SJCRH30 (cell line): ENCODE measurements at regions not wholly inside any gene's neighbourhood (a gene's known extent, or its start where the extent isn't known, plus 50 kb on each side); places are given as distances from the start of the nearest gene placed in this dataset.
"Not testable (repeated sequence)": the region's sequence is repeated elsewhere in the genome, so short reads cannot be mapped to it uniquely, and the experiment has no call there.

Source experiments
- DNase-seq, 2 experiments: peaks; one replicate each; pipeline ENCODE4 v3.0.0-alpha.2; 2015 to 2020
- H3K27ac ChIP-seq: fragments of 250-450 bp; sonication (Bioruptor Pico); 2 replicates; pipeline ENCODE4 v1.5.1; 2020; ENCODE audit warnings: mild to moderate bottlenecking, moderate library complexity
- H3K27me3 ChIP-seq: fragments of 250-450 bp; sonication (Bioruptor Pico); 2 replicates; pipeline ENCODE4 v1.5.1; 2020; ENCODE audit warnings: mild to moderate bottlenecking, moderate library complexity
- H3K36me3 ChIP-seq: fragments of 250-450 bp; sonication (Bioruptor Pico); 2 replicates; pipeline ENCODE4 v1.5.1; 2020; ENCODE audit warnings: mild to moderate bottlenecking, moderate library complexity
- H3K4me1 ChIP-seq: fragments of 250-450 bp; sonication (Bioruptor Pico); 2 replicates; pipeline ENCODE4 v1.5.1; 2020; ENCODE audit warnings: mild to moderate bottlenecking, moderate library complexity
- H3K4me3 ChIP-seq: fragments of 250-450 bp; sonication (Bioruptor Pico); 2 replicates; pipeline ENCODE4 v1.5.1; 2020; ENCODE audit warnings: mild to moderate bottlenecking, moderate library complexity
- H3K9me3 ChIP-seq: fragments of 250-450 bp; sonication (Bioruptor Pico); replicated peaks from 2 replicates; pipeline ENCODE4 v1.5.1; 2020; ENCODE audit warnings: mild to moderate bottlenecking, moderate library complexity

GRCh38 chr7:68622500-68622899, 975.8 kb upstream of the AUTS2 start:
- no peaks in the 10 kb centered on the region for H3K27me3 ChIP-seq
- no peak overlapping the region for H3K4me3 ChIP-seq
- H3K36me3 ChIP-seq, result no peaks in the 10 kb centered on the region
- H3K9me3 ChIP-seq, result no peaks in the 10 kb centered on the region
- H3K27ac ChIP-seq, result no peak overlapping the region
- no peak for DNase-seq
- no peaks in the 10 kb centered on the region for H3K4me1 ChIP-seq

GRCh38 chr7:68623030-68623429, 975.2 kb upstream of the AUTS2 start:
- no peaks in the 10 kb centered on the region for H3K9me3 ChIP-seq
- H3K4me1 ChIP-seq, result no peaks in the 10 kb centered on the region
- H3K4me3 ChIP-seq, result no peak overlapping the region
- H3K27ac ChIP-seq, result no peak overlapping the region
- H3K27me3 ChIP-seq, result no peaks in the 10 kb centered on the region
- H3K36me3 ChIP-seq, result no peaks in the 10 kb centered on the region
- DNase-seq, result no peak

- DNase-seq, result no peak
- no peaks in the 10 kb centered on the region for H3K36me3 ChIP-seq
- no peaks in the 10 kb centered on the region for H3K4me1 ChIP-seq
- no peaks in the 10 kb centered on the region for H3K9me3 ChIP-seq
- H3K27ac ChIP-seq, result no peak overlapping the region
- no peak overlapping the region for H3K4me3 ChIP-seq
- no peaks in the 10 kb centered on the region for H3K27me3 ChIP-seq
These were observed 970.9 kb upstream of the AUTS2 start for GRCh38 chr7:68627247-68627864.

- DNase-seq, H3K36me3 ChIP-seq, H3K4me3 ChIP-seq, H3K4me1 ChIP-seq, H3K9me3 ChIP-seq, H3K27me3 ChIP-seq, H3K27ac ChIP-seq: not testable (repeated sequence)
These were observed 967.4 kb upstream of the AUTS2 start for GRCh38 chr7:68630914-68631313.

- no peak for DNase-seq
- no peak overlapping the region for H3K4me3 ChIP-seq
These were observed 958.2 kb upstream of the AUTS2 start for GRCh38 chr7:68640103-68640502.

GRCh38 chr7:68642727-68643126, 955.5 kb upstream of the AUTS2 start:
- H3K9me3 ChIP-seq, result no peaks in the 10 kb centered on the region
- H3K4me1 ChIP-seq, result no peaks in the 10 kb centered on the region
- no peaks in the 10 kb centered on the region for H3K36me3 ChIP-seq
- DNase-seq, result no peak
- no peak overlapping the region for H3K4me3 ChIP-seq
- H3K27me3 ChIP-seq, result peaks cover 5% of the 10 kb centered on the region; the same call in 1 of the 2 replicates
- no peak overlapping the region for H3K27ac ChIP-seq

More at GRCh38 chr7:68640103-68640502, 958.2 kb upstream of the AUTS2 start:
- H3K4me1 ChIP-seq, result no peaks in the 10 kb centered on the region
- no peaks in the 10 kb centered on the region for H3K9me3 ChIP-seq
- H3K36me3 ChIP-seq, result no peaks in the 10 kb centered on the region
- H3K27ac ChIP-seq, result no peak overlapping the region
- peaks cover 5% of the 10 kb centered on the region; the same call in 1 of the 2 replicates for H3K27me3 ChIP-seq

- Histone ChIP-seq H3K27ac (no peak overlapping the region), H3K36me3 (no peaks in the 10 kb centered on the region), H3K27me3 (no peaks in the 10 kb centered on the region), H3K4me3 (no peak overlapping the region), H3K4me1 (no peaks in the 10 kb centered on the region), H3K9me3 (no peaks in the 10 kb centered on the region)
- DNase-seq, result no peak
These were observed 934.9 kb upstream of the AUTS2 start for GRCh38 chr7:68663392-68663791.

- H3K4me3 ChIP-seq, result no peak overlapping the region
- H3K27me3 ChIP-seq, result 0 out of 2 replicates have a peak, but pooled peaks cover 4% of the 10 kb centered on the region
- H3K27ac ChIP-seq, result no peak overlapping the region
- no peak for DNase-seq
- H3K9me3 ChIP-seq, result no peaks in the 10 kb centered on the region
- H3K4me1 ChIP-seq, result no peaks in the 10 kb centered on the region
- H3K36me3 ChIP-seq, result no peaks in the 10 kb centered on the region
These were observed 927.2 kb upstream of the AUTS2 start for GRCh38 chr7:68671046-68671445.

GRCh38 chr7:68671671-68672070, 926.6 kb upstream of the AUTS2 start:
- Histone ChIP-seq H3K27me3 (0 out of 2 replicates have a peak, but pooled peaks cover 4% of the 10 kb centered on the region), H3K36me3 (no peaks in the 10 kb centered on the region), H3K4me1 (no peaks in the 10 kb centered on the region), H3K27ac (no peak overlapping the region), H3K4me3 (no peak overlapping the region), H3K9me3 (no peaks in the 10 kb centered on the region)
- DNase-seq, result no peak

GRCh38 chr7:68674826-68675225, 923.4 kb upstream of the AUTS2 start:
- no peak for DNase-seq
- 0 out of 2 replicates have a peak, but pooled peaks cover 2% of the 10 kb centered on the region for H3K27me3 ChIP-seq

GRCh38 chr7:68676813-68677535, 921.3 kb upstream of the AUTS2 start:
- Histone ChIP-seq H3K4me1 (no peaks in the 10 kb centered on the region), H3K27me3 (no peaks in the 10 kb centered on the region), H3K9me3 (no peaks in the 10 kb centered on the region), H3K27ac (no peak overlapping the region), H3K4me3 (no peak overlapping the region), H3K36me3 (no peaks in the 10 kb centered on the region)
- no peak for DNase-seq

More at GRCh38 chr7:68674826-68675225, 923.4 kb upstream of the AUTS2 start:
- Histone ChIP-seq H3K27ac (no peak overlapping the region), H3K4me1 (no peaks in the 10 kb centered on the region), H3K36me3 (no peaks in the 10 kb centered on the region), H3K9me3 (no peaks in the 10 kb centered on the region), H3K4me3 (no peak overlapping the region)

- Histone ChIP-seq H3K27me3 (no peaks in the 10 kb centered on the region; the same call in 1 of the 2 replicates), H3K4me1 (no peaks in the 10 kb centered on the region), H3K4me3 (no peak overlapping the region), H3K27ac (no peak overlapping the region), H3K9me3 (no peaks in the 10 kb centered on the region), H3K36me3 (no peaks in the 10 kb centered on the region)
- DNase-seq, result no peak
These were observed 920.1 kb upstream of the AUTS2 start for GRCh38 chr7:68678196-68678595.

GRCh38 chr7:68679459-68680234, 918.6 kb upstream of the AUTS2 start:
- no peaks in the 10 kb centered on the region; the same call in 1 of the 2 replicates for H3K27me3 ChIP-seq
- H3K4me1 ChIP-seq, result no peaks in the 10 kb centered on the region
- H3K4me3 ChIP-seq, result no peak overlapping the region
- no peak overlapping the region for H3K27ac ChIP-seq
- no peak for DNase-seq
- H3K9me3 ChIP-seq, result no peaks in the 10 kb centered on the region
- no peaks in the 10 kb centered on the region for H3K36me3 ChIP-seq

GRCh38 chr7:68680235-68680872, 917.9 kb upstream of the AUTS2 start:
- no peaks in the 10 kb centered on the region for H3K36me3 ChIP-seq
- H3K4me3 ChIP-seq, result no peak overlapping the region
- no peaks in the 10 kb centered on the region for H3K9me3 ChIP-seq
- H3K4me1 ChIP-seq, result no peaks in the 10 kb centered on the region
- H3K27me3 ChIP-seq, result no peaks in the 10 kb centered on the region; the same call in 1 of the 2 replicates
- no peak for DNase-seq
- H3K27ac ChIP-seq, result no peak overlapping the region
